ENCODE measurements at regions not wholly inside any gene's neighbourhood (a gene's known extent, or its start where the extent isn't known, plus 50 kb on each side); places are given as distances from the start of the nearest gene placed in this dataset.

DNA sequence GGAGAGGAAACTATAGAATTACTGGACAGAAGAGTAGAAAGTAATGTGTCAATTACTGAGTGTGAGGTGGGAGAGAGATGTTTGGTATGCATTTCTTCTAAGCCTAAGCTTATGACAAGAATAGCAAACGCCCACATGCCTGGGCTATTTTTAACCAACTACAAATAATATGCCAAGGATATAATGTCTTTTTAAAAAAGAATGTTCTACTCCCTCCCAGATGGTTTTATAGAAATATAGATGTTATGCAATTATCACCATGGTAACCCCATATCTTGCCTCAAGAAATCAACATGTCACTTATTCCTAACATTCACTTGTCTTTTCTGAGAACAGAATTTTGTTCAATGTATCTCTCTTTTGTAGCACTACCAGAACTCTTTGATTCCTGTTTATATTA, 996.7 kb upstream of the CHORDC1 start:
- TF ChIP-seq, protein P1, sequence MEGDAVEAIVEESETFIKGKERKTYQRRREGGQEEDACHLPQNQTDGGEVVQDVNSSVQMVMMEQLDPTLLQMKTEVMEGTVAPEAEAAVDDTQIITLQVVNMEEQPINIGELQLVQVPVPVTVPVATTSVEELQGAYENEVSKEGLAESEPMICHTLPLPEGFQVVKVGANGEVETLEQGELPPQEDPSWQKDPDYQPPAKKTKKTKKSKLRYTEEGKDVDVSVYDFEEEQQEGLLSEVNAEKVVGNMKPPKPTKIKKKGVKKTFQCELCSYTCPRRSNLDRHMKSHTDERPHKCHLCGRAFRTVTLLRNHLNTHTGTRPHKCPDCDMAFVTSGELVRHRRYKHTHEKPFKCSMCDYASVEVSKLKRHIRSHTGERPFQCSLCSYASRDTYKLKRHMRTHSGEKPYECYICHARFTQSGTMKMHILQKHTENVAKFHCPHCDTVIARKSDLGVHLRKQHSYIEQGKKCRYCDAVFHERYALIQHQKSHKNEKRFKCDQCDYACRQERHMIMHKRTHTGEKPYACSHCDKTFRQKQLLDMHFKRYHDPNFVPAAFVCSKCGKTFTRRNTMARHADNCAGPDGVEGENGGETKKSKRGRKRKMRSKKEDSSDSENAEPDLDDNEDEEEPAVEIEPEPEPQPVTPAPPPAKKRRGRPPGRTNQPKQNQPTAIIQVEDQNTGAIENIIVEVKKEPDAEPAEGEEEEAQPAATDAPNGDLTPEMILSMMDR (IDR thresholded peaks at IDR 0.05) = no peak
- no peak for TF ChIP-seq POLR2A (IDR thresholded peaks at IDR 0.05)
